WTC11 (cell line): ENCODE measurements at regions not wholly inside any gene's neighbourhood (a gene's known extent, or its start where the extent isn't known, plus 50 kb on each side); places are given as distances from the start of the nearest gene placed in this dataset.

ENCODE experiments used
- ATAC-seq: fragments of 200-7000 bp; cut with Tn5 transposase; 2 replicates; pipeline ENCODE4 v1.10.0; 2021; ENCODE audit warnings: mild to moderate bottlenecking, moderate library complexity
- CTCF ChIA-PET: fragments of 300-600 bp; sonication (Branson Sonifier 250); formaldehyde crosslinking; loops from one replicate; lab custom pipeline; 2021; ENCODE audit warnings: antibody characterized with exemption; lab: Charles Lee
- POLR2A ChIA-PET: fragments of 350-600 bp; sonication (Branson Sonifier 250); formaldehyde crosslinking; loops from one replicate; lab custom pipeline; 2021; ENCODE audit warnings: antibody characterized with exemption; lab: Charles Lee
- DNase-seq: peaks from one replicate; pipeline ENCODE4 v3.0.0; 2021; ENCODE audit warnings: low spot score
- H3K27ac Mint-ChIP-seq: 2 replicates; pipeline ENCODE4 v1.8.0; 2021; ENCODE audit warnings: mixed read lengths
- H3K27me3 Mint-ChIP-seq: 2 replicates; pipeline ENCODE4 v1.8.0; 2021; ENCODE audit warnings: low read depth, mild to moderate bottlenecking, moderate library complexity, mixed read lengths
- H3K36me3 Mint-ChIP-seq: 2 replicates; pipeline ENCODE4 v1.8.0; 2021; ENCODE audit warnings: mixed read lengths
- H3K4me1 Mint-ChIP-seq: 2 replicates; pipeline ENCODE4 v1.8.0; 2022; ENCODE audit warnings: mixed read lengths
- H3K4me3 Mint-ChIP-seq: 2 replicates; pipeline ENCODE4 v1.8.0; 2021; ENCODE audit warnings: mild to moderate bottlenecking, moderate library complexity, mixed read lengths
- H3K9me3 Mint-ChIP-seq: 2 replicates; pipeline ENCODE4 v1.8.0; 2021; ENCODE audit warnings: mixed read lengths
- ATF1 ChIP-seq: sonication (generic); formaldehyde crosslinking; IDR thresholded peaks from 2 replicates; pipeline ENCODE4 v1.8.1; 2023; ENCODE audit warnings: mild to moderate bottlenecking, moderate library complexity, missing genetic modification reagents
- CBFB ChIP-seq: sonication (generic); formaldehyde crosslinking; IDR thresholded peaks from 2 replicates; pipeline ENCODE4 v1.8.1; 2022; ENCODE audit warnings: mild to moderate bottlenecking, low read depth, missing genetic modification reagents
- ESRRA ChIP-seq: sonication (generic); formaldehyde crosslinking; IDR thresholded peaks from 2 replicates; pipeline ENCODE4 v1.8.1; 2022; ENCODE audit warnings: mild to moderate bottlenecking, missing genetic modification reagents, borderline replicate concordance
- FOXJ3 ChIP-seq: sonication (generic); formaldehyde crosslinking; IDR thresholded peaks from 2 replicates; pipeline ENCODE4 v1.9.0; 2021; ENCODE audit warnings: missing genetic modification reagents, mild to moderate bottlenecking, borderline replicate concordance
- GTF2I ChIP-seq: fragments of 250-450 bp; sonication (Bioruptor Pico); conservative IDR thresholded peaks from 2 replicates; pipeline ENCODE4 v1.4.0; 2021; ENCODE audit warnings: mild to moderate bottlenecking
- HMGA2 ChIP-seq: fragments of 250-450 bp; sonication (Bioruptor Pico); IDR thresholded peaks from 2 replicates; pipeline ENCODE4 v1.4.0; 2021; ENCODE audit warnings: mild to moderate bottlenecking, moderate library complexity
- MXD4 ChIP-seq: fragments of 250-450 bp; sonication (Bioruptor Pico); IDR thresholded peaks from 2 replicates; pipeline ENCODE4 v1.8.0; 2021; ENCODE audit warnings: mild to moderate bottlenecking, moderate library complexity, borderline replicate concordance
- MYBL2 ChIP-seq: sonication (generic); formaldehyde crosslinking; IDR thresholded peaks from 2 replicates; pipeline ENCODE4 v1.8.1; 2023; ENCODE audit warnings: mild to moderate bottlenecking, moderate library complexity, missing genetic modification reagents
- NR1H2 ChIP-seq: sonication (generic); formaldehyde crosslinking; IDR thresholded peaks from 2 replicates; pipeline ENCODE4 v1.9.0; 2021; ENCODE audit warnings: mild to moderate bottlenecking, moderate library complexity, missing genetic modification reagents
- PRRX2 ChIP-seq: fragments of 250-450 bp; sonication (Bioruptor Pico); IDR thresholded peaks from 2 replicates; pipeline ENCODE4 v1.8.0; 2021; ENCODE audit warnings: mild to moderate bottlenecking
- RELA ChIP-seq: sonication (generic); formaldehyde crosslinking; IDR thresholded peaks from 2 replicates; pipeline ENCODE4 v1.8.1; 2022; ENCODE audit warnings: missing genetic modification reagents, mild to moderate bottlenecking, borderline replicate concordance
- SMAD3 ChIP-seq: sonication (generic); formaldehyde crosslinking; IDR thresholded peaks from 2 replicates; pipeline ENCODE4 v1.8.0; 2022; ENCODE audit warnings: missing genetic modification reagents, mild to moderate bottlenecking, borderline replicate concordance
- SOX15 ChIP-seq: fragments of 250-450 bp; sonication (Bioruptor Pico); IDR thresholded peaks from 2 replicates; pipeline ENCODE4 v1.9.0; 2021; ENCODE audit warnings: mild to moderate bottlenecking
- TCF7 ChIP-seq: sonication (generic); formaldehyde crosslinking; IDR thresholded peaks from 2 replicates; pipeline ENCODE4 v1.8.0; 2022; ENCODE audit warnings: mild to moderate bottlenecking, low read depth, missing genetic modification reagents, moderate library complexity
- TEAD1 ChIP-seq: sonication (generic); formaldehyde crosslinking; IDR thresholded peaks from 2 replicates; pipeline ENCODE4 v1.8.0; 2022; ENCODE audit warnings: mild to moderate bottlenecking, missing genetic modification reagents
- ZNF423 ChIP-seq: fragments of 250-450 bp; sonication (Bioruptor Pico); IDR thresholded peaks from 2 replicates; pipeline ENCODE4 v2.1.2; 2022; ENCODE audit warnings: mild to moderate bottlenecking, moderate library complexity
- ZNF671 ChIP-seq: fragments of 250-450 bp; sonication (Bioruptor Pico); IDR thresholded peaks from 2 replicates; pipeline ENCODE4 v1.8.0; 2021; ENCODE audit warnings: mild to moderate bottlenecking
- TF ChIP-seq, protein P1 (sequence below): fragments of 250-450 bp; sonication (Bioruptor Pico); IDR thresholded peaks from 2 replicates; pipeline ENCODE4 v1.9.0; 2021; ENCODE audit warnings: mild to moderate bottlenecking
- TF ChIP-seq, protein P2 (sequence below): fragments of 250-450 bp; sonication (Bioruptor Pico); IDR thresholded peaks from 2 replicates; pipeline ENCODE4 v1.9.0; 2021; ENCODE audit warnings: moderate library complexity, mild to moderate bottlenecking, inconsistent platforms, borderline replicate concordance
- TF ChIP-seq, protein P3 (sequence below): sonication (generic); formaldehyde crosslinking; IDR thresholded peaks from 2 replicates; pipeline ENCODE4 v1.8.1; 2023; ENCODE audit warnings: mild to moderate bottlenecking, missing genetic modification reagents, borderline replicate concordance
- TF ChIP-seq, protein P4 (sequence below): fragments of 250-450 bp; sonication (Bioruptor Pico); IDR thresholded peaks from 2 replicates; pipeline ENCODE4 v1.9.0; 2021; ENCODE audit warnings: mild to moderate bottlenecking
- TF ChIP-seq, protein P5 (sequence below): sonication (generic); formaldehyde crosslinking; IDR thresholded peaks from 2 replicates; pipeline ENCODE4 v1.8.1; 2022; ENCODE audit warnings: mild to moderate bottlenecking, moderate library complexity, missing genetic modification reagents
- TF ChIP-seq, protein P6 (sequence below): sonication (generic); formaldehyde crosslinking; IDR thresholded peaks from 2 replicates; pipeline ENCODE4 v1.8.1; 2022; ENCODE audit warnings: mild to moderate bottlenecking, missing genetic modification reagents, moderate library complexity, borderline replicate concordance
- TF ChIP-seq, protein P7 (sequence below): sonication (generic); formaldehyde crosslinking; conservative IDR thresholded peaks from 2 replicates; pipeline ENCODE4 v1.8.1; 2022; ENCODE audit warnings: mild to moderate bottlenecking, missing genetic modification reagents
- TF ChIP-seq, protein P8 (sequence below): sonication (generic); formaldehyde crosslinking; IDR thresholded peaks from 2 replicates; pipeline ENCODE4 v1.8.0; 2022; ENCODE audit warnings: mild to moderate bottlenecking, missing genetic modification reagents
- TF ChIP-seq, protein P9 (sequence below): sonication (generic); formaldehyde crosslinking; IDR thresholded peaks from 2 replicates; pipeline ENCODE4 v1.8.0; 2023; ENCODE audit warnings: missing genetic modification reagents

DNA sequence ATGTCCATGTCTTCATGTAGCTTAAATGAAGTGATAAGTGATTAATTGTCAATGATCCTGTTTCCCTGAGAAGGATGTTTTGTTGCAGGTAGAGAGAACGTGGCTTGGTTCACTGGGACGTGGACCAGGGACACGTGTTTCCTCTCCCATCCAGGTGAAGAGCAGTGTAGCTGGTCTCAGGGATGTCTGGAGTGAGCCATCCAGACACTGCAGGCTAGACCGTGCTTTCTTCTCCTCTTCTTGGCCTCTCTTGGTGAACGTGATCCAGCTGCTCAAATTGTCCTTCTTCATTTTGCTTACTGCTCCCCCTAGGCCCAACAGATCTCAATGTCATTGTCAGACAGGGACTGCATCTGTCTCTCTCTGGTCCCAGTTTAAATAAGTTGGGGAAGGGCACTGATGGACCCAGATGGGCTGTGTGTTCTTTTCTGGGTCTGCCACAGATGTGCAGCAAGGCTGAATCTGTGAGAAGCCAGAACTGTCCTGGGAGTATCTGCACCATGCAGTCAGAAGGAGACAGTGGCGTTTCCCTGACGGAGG, 263.8 kb downstream of the CYRIA start:
- DNase-seq, result no peak
- no peaks in the 10 kb centered on the region for H3K9me3 Mint-ChIP-seq
- no peak for ATAC-seq
- TF ChIP-seq MXD4 (CRISPR knock-in tag) (no peak), ESRRA (CRISPR knock-in tag) (no peak), TEAD1 (CRISPR knock-in tag) (no peak), PRRX2 (no peak), RELA (CRISPR knock-in tag) (no peak), TCF7 (CRISPR knock-in tag) (no peak), HMGA2 (no peak), GTF2I (no peak), SMAD3 (no peak), FOXJ3 (no peak), MYBL2 (CRISPR knock-in tag) (no peak)
- TF ChIP-seq, protein P1, sequence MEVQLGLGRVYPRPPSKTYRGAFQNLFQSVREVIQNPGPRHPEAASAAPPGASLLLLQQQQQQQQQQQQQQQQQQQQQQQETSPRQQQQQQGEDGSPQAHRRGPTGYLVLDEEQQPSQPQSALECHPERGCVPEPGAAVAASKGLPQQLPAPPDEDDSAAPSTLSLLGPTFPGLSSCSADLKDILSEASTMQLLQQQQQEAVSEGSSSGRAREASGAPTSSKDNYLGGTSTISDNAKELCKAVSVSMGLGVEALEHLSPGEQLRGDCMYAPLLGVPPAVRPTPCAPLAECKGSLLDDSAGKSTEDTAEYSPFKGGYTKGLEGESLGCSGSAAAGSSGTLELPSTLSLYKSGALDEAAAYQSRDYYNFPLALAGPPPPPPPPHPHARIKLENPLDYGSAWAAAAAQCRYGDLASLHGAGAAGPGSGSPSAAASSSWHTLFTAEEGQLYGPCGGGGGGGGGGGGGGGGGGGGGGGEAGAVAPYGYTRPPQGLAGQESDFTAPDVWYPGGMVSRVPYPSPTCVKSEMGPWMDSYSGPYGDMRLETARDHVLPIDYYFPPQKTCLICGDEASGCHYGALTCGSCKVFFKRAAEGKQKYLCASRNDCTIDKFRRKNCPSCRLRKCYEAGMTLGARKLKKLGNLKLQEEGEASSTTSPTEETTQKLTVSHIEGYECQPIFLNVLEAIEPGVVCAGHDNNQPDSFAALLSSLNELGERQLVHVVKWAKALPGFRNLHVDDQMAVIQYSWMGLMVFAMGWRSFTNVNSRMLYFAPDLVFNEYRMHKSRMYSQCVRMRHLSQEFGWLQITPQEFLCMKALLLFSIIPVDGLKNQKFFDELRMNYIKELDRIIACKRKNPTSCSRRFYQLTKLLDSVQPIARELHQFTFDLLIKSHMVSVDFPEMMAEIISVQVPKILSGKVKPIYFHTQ (CRISPR knock-in tag), result no peak
- TF ChIP-seq, protein P2, sequence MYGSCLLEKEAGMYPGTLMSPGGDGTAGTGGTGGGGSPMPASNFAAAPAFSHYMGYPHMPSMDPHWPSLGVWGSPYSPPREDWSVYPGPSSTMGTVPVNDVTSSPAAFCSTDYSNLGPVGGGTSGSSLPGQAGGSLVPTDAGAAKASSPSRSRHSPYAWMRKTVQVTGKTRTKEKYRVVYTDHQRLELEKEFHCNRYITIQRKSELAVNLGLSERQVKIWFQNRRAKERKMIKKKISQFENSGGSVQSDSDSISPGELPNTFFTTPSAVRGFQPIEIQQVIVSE, result no peak
- TF ChIP-seq, protein P3, sequence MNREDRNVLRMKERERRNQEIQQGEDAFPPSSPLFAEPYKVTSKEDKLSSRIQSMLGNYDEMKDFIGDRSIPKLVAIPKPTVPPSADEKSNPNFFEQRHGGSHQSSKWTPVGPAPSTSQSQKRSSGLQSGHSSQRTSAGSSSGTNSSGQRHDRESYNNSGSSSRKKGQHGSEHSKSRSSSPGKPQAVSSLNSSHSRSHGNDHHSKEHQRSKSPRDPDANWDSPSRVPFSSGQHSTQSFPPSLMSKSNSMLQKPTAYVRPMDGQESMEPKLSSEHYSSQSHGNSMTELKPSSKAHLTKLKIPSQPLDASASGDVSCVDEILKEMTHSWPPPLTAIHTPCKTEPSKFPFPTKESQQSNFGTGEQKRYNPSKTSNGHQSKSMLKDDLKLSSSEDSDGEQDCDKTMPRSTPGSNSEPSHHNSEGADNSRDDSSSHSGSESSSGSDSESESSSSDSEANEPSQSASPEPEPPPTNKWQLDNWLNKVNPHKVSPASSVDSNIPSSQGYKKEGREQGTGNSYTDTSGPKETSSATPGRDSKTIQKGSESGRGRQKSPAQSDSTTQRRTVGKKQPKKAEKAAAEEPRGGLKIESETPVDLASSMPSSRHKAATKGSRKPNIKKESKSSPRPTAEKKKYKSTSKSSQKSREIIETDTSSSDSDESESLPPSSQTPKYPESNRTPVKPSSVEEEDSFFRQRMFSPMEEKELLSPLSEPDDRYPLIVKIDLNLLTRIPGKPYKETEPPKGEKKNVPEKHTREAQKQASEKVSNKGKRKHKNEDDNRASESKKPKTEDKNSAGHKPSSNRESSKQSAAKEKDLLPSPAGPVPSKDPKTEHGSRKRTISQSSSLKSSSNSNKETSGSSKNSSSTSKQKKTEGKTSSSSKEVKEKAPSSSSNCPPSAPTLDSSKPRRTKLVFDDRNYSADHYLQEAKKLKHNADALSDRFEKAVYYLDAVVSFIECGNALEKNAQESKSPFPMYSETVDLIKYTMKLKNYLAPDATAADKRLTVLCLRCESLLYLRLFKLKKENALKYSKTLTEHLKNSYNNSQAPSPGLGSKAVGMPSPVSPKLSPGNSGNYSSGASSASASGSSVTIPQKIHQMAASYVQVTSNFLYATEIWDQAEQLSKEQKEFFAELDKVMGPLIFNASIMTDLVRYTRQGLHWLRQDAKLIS (CRISPR knock-in tag), result no peak
- H3K4me3 Mint-ChIP-seq, result no peak overlapping the region
- H3K36me3 Mint-ChIP-seq, result no peaks in the 10 kb centered on the region
- ChIA-PET POLR2A (no interaction called here), CTCF (no interaction called here)
- no peaks in the 10 kb centered on the region for H3K27me3 Mint-ChIP-seq
- H3K27ac Mint-ChIP-seq, result no peak overlapping the region
- 0 out of 2 replicates have a peak, but pooled peaks cover 2% of the 10 kb centered on the region for H3K4me1 Mint-ChIP-seq

DNA sequence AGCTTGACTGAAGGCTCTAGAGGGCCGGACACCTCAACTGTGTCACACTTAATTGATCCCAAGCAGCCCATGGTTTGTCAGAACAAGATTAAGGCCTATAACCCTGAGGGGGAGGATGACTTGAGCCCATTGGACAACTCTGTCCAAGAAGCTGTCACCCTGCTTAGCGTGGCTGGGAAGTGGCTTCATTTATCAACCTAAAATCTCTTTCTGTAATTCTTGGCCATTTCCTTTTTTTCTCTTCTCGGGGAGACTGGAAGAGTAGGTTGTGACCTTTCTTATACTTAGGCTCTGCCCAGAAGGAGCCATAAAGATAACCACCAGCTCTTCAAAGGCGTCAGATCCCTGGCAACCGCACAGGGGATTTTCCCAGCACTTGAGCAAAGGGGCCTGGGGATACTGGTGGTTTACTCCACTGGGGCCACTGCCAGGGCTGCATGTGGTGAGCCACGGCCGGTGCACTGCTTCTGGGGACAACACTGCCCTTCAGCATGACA, 265.5 kb downstream of the CYRIA start:
- no peak overlapping the region for H3K27ac Mint-ChIP-seq
- no peaks in the 10 kb centered on the region for H3K27me3 Mint-ChIP-seq
- ATAC-seq (no peak), DNase-seq (no peak)
- H3K4me3 Mint-ChIP-seq, result no peak overlapping the region
- H3K4me1 Mint-ChIP-seq, result no peaks in the 10 kb centered on the region
- ChIA-PET POLR2A (no interaction called here), CTCF (no interaction called here)
- H3K9me3 Mint-ChIP-seq, result no peaks in the 10 kb centered on the region
- H3K36me3 Mint-ChIP-seq, result no peaks in the 10 kb centered on the region
- TF ChIP-seq, protein P4, sequence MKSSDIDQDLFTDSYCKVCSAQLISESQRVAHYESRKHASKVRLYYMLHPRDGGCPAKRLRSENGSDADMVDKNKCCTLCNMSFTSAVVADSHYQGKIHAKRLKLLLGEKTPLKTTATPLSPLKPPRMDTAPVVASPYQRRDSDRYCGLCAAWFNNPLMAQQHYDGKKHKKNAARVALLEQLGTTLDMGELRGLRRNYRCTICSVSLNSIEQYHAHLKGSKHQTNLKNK, result no peak
- TF ChIP-seq ATF1, result no peak
- TF ChIP-seq, protein P5, sequence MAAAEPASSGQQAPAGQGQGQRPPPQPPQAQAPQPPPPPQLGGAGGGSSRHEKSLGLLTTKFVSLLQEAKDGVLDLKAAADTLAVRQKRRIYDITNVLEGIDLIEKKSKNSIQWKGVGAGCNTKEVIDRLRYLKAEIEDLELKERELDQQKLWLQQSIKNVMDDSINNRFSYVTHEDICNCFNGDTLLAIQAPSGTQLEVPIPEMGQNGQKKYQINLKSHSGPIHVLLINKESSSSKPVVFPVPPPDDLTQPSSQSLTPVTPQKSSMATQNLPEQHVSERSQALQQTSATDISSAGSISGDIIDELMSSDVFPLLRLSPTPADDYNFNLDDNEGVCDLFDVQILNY (CRISPR knock-in tag), result no peak
- TF ChIP-seq, protein P6, sequence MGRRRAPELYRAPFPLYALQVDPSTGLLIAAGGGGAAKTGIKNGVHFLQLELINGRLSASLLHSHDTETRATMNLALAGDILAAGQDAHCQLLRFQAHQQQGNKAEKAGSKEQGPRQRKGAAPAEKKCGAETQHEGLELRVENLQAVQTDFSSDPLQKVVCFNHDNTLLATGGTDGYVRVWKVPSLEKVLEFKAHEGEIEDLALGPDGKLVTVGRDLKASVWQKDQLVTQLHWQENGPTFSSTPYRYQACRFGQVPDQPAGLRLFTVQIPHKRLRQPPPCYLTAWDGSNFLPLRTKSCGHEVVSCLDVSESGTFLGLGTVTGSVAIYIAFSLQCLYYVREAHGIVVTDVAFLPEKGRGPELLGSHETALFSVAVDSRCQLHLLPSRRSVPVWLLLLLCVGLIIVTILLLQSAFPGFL, result no peak
- no peak for TF ChIP-seq NR1H2 (CRISPR knock-in tag)
- no peak for TF ChIP-seq ZNF671 (CRISPR knock-in tag)
- TF ChIP-seq, protein P7, sequence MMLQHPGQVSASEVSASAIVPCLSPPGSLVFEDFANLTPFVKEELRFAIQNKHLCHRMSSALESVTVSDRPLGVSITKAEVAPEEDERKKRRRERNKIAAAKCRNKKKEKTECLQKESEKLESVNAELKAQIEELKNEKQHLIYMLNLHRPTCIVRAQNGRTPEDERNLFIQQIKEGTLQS (CRISPR knock-in tag), result no peak
- TF ChIP-seq, protein P8, sequence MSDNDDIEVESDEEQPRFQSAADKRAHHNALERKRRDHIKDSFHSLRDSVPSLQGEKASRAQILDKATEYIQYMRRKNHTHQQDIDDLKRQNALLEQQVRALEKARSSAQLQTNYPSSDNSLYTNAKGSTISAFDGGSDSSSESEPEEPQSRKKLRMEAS (CRISPR knock-in tag), result no peak
- no peak for TF ChIP-seq TEAD1 (CRISPR knock-in tag)
- TF ChIP-seq ZNF423, result no peak
- no peak for TF ChIP-seq SOX15 (CRISPR knock-in tag)
- TF ChIP-seq, protein P9, sequence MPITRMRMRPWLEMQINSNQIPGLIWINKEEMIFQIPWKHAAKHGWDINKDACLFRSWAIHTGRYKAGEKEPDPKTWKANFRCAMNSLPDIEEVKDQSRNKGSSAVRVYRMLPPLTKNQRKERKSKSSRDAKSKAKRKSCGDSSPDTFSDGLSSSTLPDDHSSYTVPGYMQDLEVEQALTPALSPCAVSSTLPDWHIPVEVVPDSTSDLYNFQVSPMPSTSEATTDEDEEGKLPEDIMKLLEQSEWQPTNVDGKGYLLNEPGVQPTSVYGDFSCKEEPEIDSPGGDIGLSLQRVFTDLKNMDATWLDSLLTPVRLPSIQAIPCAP (CRISPR knock-in tag), result no peak
- no peak for TF ChIP-seq CBFB (CRISPR knock-in tag)
